ENCODE measurements at regions not wholly inside any gene's neighbourhood (a gene's known extent, or its start where the extent isn't known, plus 50 kb on each side); places are given as distances from the start of the nearest gene placed in this dataset.

DNA sequence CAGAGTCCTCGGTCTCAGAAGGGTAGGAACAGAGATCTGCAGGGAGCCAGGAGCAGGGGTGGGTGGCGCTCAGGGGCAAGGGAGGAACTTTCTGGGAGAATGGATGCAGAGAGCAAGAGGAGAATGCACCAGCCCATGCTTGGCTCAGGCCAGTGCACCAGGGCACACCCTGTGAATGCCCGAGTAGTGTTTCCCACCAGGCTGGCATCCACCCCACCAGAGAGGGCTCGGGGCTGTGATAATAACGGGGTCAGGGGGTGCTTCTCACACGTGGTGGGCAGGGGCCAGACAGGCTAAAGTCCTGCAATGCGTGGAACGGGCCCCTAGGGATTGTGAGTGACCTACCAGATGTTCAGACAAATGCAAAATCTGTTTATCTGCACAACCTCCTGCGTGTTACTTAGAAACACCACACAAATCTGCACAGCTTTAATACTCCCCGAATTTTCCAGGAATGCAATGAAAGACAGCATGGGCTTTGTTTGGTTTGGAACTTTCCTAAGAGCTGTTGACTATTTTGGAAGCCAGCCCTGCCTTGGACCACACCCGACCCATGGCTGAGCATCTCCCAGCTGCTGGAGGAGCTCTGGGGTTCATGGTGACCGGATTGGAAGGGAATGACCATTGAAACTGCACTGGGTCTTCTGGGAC, 368.3 kb downstream of the SHANK2 start:
- intact Hi-C loops (cut with DNase I; ENCODE audit: low total_unique reads): no loop called here
- Histone ChIP-seq H3K27me3 (peaks cover 0 to 31% of the 10 kb centered on the region in 2 donors), H3K4me3 (no peak overlapping the region), H3K27ac (no peak overlapping the region), H3K36me3 (no peaks in the 10 kb centered on the region), H3K4me1 (peaks cover 0 to 5% (median 0%) of the 10 kb centered on the region in 4 donors), H3K9me3 (no peaks in the 10 kb centered on the region)
- no peak for DNase-seq
- no peak for TF ChIP-seq CTCF (IDR thresholded peaks at IDR 0.05)

- no peak for TF ChIP-seq CTCF (IDR thresholded peaks at IDR 0.05)
- H3K27me3 ChIP-seq: peaks cover 0 to 21% of the 10 kb centered on the region in 2 donors
- no peak overlapping the region for H3K27ac ChIP-seq
- no peak for DNase-seq
- H3K4me3 ChIP-seq: no peak overlapping the region
- intact Hi-C loops (cut with DNase I; ENCODE audit: low total_unique reads): no loop called here
- H3K4me1 ChIP-seq: peaks cover 0 to 5% (median 0%) of the 10 kb centered on the region in 4 donors
- H3K9me3 ChIP-seq: peaks cover 0 to 4% (median 0%) of the 10 kb centered on the region in 3 donors
- no peaks in the 10 kb centered on the region for H3K36me3 ChIP-seq
These were observed 366.8 kb downstream of the SHANK2 start for GRCh38 chr11:70885281-70886231.

- no peak overlapping the region for H3K4me3 ChIP-seq
- H3K27ac ChIP-seq: no peak overlapping the region
- intact Hi-C loops (cut with DNase I; ENCODE audit: low total_unique reads): no loop called here
These were observed 366.1 kb downstream of the SHANK2 start for GRCh38 chr11:70886256-70886655.

DNA sequence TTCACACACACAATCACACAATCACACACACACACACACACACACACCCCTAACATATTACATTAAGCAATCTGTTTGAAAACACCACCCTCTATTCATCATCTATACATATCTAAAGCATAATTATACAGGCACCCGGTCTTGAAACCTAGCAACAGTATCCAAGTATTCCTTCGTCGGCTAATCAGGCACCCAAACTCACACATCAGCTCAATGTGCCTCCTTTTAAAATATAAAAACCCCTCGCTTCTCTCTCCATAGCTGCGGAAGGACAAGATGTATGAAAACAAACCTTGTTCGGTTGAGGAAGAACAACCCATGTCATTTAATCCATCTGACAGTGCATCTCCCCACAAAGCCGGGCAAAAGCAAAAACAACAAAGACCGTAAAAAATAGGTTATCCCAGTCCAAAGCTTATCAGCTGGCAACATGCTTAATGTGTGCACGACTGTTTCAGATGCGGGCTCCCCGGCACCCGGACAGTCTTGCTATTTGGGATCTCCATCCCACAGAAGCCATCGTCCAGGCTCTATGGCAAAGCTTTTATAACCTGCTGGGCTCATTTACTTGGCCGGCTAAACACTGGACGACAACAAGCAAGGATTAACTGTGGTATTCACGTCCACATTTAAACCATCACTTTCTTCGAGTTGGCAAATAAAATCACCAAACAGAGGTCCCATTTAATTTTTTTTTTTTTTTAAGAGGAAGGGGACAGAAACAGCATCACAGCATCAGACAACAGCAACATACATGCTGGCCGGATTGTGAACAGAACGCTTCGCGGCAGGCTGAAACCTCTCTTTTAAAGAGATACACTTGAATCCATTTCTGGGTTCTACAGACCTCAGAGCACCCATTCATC, 365.5 kb downstream of the SHANK2 start:
- intact Hi-C loops (cut with DNase I; ENCODE audit: low total_unique reads): no loop called here
- no peak for DNase-seq

More at GRCh38 chr11:70886256-70886655, 366.1 kb downstream of the SHANK2 start:
- no peak for DNase-seq
- TF ChIP-seq CTCF (IDR thresholded peaks at IDR 0.05): no peak
- H3K4me1 ChIP-seq: peaks cover 0 to 5% (median 0%) of the 10 kb centered on the region in 4 donors
- peaks cover 0 to 21% of the 10 kb centered on the region in 2 donors for H3K27me3 ChIP-seq
- H3K9me3 ChIP-seq: peaks cover 0 to 4% (median 0%) of the 10 kb centered on the region in 3 donors
- no peaks in the 10 kb centered on the region for H3K36me3 ChIP-seq

More for the DNA sequence above, 365.5 kb downstream of the SHANK2 start:
- Histone ChIP-seq H3K9me3 (peaks cover 0 to 4% (median 0%) of the 10 kb centered on the region in 3 donors), H3K27ac (no peak overlapping the region), H3K27me3 (peaks cover 0 to 21% of the 10 kb centered on the region in 2 donors), H3K36me3 (no peaks in the 10 kb centered on the region), H3K4me1 (peaks cover 0 to 5% (median 0%) of the 10 kb centered on the region in 4 donors), H3K4me3 (no peak overlapping the region)
- TF ChIP-seq CTCF (IDR thresholded peaks at IDR 0.05): no peak
